ENCODE measurements at regions not wholly inside any gene's neighbourhood (a gene's known extent, or its start where the extent isn't known, plus 50 kb on each side); places are given as distances from the start of the nearest gene placed in this dataset.

DNA sequence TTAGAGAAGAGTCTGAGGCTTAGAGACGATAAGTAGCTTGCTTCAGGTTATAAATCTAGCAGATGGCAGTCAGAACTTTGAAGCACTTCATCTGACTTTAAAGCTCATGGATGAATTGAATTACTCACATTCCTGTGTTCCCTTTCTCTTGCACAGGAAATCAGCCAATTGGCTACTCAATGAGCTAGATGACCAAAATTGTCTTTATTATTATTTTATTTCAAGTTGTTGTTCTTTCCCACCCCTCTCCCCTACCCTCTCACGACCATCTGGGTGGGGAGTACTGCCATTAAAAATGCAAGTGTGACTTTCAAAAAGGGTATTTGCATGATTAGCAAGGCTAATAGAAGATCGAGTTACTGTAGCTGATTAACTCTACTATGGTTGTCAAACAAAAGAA is 491.1 kb downstream of the NR4A2 start:
- H3K4me3 ChIP-seq = peak overlapping the region; percentile 6; the same call in 1 of the 2 replicates

DNA sequence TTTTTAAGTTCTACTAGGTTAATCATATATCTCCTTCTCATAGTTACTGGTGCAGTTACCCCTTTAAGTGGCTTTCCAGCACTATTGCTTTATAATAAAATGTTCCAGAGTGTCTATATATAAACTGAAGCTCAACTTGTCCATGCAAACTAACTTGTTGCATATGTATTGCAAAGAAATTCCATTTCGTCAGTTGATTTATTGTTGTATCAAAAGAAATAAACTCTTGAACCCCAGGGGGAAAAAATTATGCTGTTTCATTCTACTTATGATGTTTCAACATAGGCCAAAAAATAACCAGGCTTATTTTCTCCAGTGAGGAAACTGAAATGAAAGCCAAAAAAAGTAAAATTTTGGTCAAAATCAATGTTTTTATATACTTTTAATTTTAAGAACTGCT is 491.9 kb downstream of the NR4A2 start:
- Histone ChIP-seq H3K4me3 (no peak overlapping the region), H3K36me3 (ENCODE audit: insufficient read depth) (no peaks in the 10 kb centered on the region), H3K4me2 (0 out of 2 replicates have a peak overlapping the region, but pooled peaks have one; percentile 1), H4K20me1 (replicated peaks; ENCODE audit: insufficient read depth) (no peaks in the 10 kb centered on the region), H3K79me2 (replicated peaks; ENCODE audit: insufficient read depth) (no peaks in the 10 kb centered on the region), H3F3A (replicated peaks; ENCODE audit: low read depth) (no peaks in the 10 kb centered on the region), H3K27me3 (ENCODE audit: insufficient read depth) (no peaks in the 10 kb centered on the region), H2AFZ (no peak overlapping the region), H3K27ac (ENCODE audit: low read depth) (no peak overlapping the region), H3K4me1 (ENCODE audit: insufficient read depth) (peaks cover 56% of the 10 kb centered on the region), H3K9me2 (ENCODE audit: insufficient read depth) (no peaks in the 10 kb centered on the region)
- no peaks in the 10 kb centered on the region for H3K36me3 Mint-ChIP-seq (ENCODE audit: low read depth)
- DNase-seq (ENCODE audit: low spot score) (no peak), ATAC-seq (no peak)
- H3K9me3 Mint-ChIP-seq = no peaks in the 10 kb centered on the region
- H3K27ac Mint-ChIP-seq = peak overlapping the region; percentile 47
- H3K27me3 Mint-ChIP-seq (ENCODE audit: insufficient read depth, low read depth, poor library complexity) = no peaks in the 10 kb centered on the region
- H3K4me1 Mint-ChIP-seq = peaks cover 48% of the 10 kb centered on the region
- no peak overlapping the region for H3K4me3 Mint-ChIP-seq
- no peak for TF ChIP-seq EZH2phosphoT487 (IDR thresholded peaks at IDR 0.05; ENCODE audit: unreplicated experiment)
- no peak for TF ChIP-seq STAT1 (IDR thresholded peaks at IDR 0.05; ENCODE audit: unreplicated experiment)
- TF ChIP-seq, protein P1, sequence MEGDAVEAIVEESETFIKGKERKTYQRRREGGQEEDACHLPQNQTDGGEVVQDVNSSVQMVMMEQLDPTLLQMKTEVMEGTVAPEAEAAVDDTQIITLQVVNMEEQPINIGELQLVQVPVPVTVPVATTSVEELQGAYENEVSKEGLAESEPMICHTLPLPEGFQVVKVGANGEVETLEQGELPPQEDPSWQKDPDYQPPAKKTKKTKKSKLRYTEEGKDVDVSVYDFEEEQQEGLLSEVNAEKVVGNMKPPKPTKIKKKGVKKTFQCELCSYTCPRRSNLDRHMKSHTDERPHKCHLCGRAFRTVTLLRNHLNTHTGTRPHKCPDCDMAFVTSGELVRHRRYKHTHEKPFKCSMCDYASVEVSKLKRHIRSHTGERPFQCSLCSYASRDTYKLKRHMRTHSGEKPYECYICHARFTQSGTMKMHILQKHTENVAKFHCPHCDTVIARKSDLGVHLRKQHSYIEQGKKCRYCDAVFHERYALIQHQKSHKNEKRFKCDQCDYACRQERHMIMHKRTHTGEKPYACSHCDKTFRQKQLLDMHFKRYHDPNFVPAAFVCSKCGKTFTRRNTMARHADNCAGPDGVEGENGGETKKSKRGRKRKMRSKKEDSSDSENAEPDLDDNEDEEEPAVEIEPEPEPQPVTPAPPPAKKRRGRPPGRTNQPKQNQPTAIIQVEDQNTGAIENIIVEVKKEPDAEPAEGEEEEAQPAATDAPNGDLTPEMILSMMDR (conservative IDR thresholded peaks at IDR 0.05; ENCODE audit: low read depth in 2 of 2) = no peak
- TF ChIP-seq, protein P2, sequence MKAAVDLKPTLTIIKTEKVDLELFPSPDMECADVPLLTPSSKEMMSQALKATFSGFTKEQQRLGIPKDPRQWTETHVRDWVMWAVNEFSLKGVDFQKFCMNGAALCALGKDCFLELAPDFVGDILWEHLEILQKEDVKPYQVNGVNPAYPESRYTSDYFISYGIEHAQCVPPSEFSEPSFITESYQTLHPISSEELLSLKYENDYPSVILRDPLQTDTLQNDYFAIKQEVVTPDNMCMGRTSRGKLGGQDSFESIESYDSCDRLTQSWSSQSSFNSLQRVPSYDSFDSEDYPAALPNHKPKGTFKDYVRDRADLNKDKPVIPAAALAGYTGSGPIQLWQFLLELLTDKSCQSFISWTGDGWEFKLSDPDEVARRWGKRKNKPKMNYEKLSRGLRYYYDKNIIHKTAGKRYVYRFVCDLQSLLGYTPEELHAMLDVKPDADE (IDR thresholded peaks at IDR 0.05) = no peak
- TF ChIP-seq ZNF331 (CRISPR knock-in tag; IDR thresholded peaks at IDR 0.05; ENCODE audit: low read depth) = no peak
- TF ChIP-seq JUNB (IDR thresholded peaks at IDR 0.05; ENCODE audit: unreplicated experiment) = no peak
- TF ChIP-seq ZNF114 (CRISPR knock-in tag; IDR thresholded peaks at IDR 0.05) = no peak
- TF ChIP-seq, protein P3, sequence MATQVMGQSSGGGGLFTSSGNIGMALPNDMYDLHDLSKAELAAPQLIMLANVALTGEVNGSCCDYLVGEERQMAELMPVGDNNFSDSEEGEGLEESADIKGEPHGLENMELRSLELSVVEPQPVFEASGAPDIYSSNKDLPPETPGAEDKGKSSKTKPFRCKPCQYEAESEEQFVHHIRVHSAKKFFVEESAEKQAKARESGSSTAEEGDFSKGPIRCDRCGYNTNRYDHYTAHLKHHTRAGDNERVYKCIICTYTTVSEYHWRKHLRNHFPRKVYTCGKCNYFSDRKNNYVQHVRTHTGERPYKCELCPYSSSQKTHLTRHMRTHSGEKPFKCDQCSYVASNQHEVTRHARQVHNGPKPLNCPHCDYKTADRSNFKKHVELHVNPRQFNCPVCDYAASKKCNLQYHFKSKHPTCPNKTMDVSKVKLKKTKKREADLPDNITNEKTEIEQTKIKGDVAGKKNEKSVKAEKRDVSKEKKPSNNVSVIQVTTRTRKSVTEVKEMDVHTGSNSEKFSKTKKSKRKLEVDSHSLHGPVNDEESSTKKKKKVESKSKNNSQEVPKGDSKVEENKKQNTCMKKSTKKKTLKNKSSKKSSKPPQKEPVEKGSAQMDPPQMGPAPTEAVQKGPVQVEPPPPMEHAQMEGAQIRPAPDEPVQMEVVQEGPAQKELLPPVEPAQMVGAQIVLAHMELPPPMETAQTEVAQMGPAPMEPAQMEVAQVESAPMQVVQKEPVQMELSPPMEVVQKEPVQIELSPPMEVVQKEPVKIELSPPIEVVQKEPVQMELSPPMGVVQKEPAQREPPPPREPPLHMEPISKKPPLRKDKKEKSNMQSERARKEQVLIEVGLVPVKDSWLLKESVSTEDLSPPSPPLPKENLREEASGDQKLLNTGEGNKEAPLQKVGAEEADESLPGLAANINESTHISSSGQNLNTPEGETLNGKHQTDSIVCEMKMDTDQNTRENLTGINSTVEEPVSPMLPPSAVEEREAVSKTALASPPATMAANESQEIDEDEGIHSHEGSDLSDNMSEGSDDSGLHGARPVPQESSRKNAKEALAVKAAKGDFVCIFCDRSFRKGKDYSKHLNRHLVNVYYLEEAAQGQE (IDR thresholded peaks at IDR 0.05; ENCODE audit: unreplicated experiment) = no peak
- TF ChIP-seq POLR2AphosphoS5 (IDR thresholded peaks at IDR 0.05; ENCODE audit: low read depth) = no peak
- no peak for TF ChIP-seq CREB1 (CRISPR knock-in tag; IDR thresholded peaks at IDR 0.05; ENCODE audit: low read depth)
- no peak for TF ChIP-seq EZH2 (IDR thresholded peaks at IDR 0.05; ENCODE audit: low read depth, unreplicated experiment)

More for the DNA sequence above, 491.1 kb downstream of the NR4A2 start:
- H3K27me3 ChIP-seq (ENCODE audit: insufficient read depth) = no peaks in the 10 kb centered on the region
- H3K27ac ChIP-seq (ENCODE audit: low read depth) = peak overlapping the region; percentile 63
- H4K20me1 ChIP-seq (replicated peaks; ENCODE audit: insufficient read depth) = no peaks in the 10 kb centered on the region
- H3K4me2 ChIP-seq = peak overlapping the region; percentile 53
- H3K27me3 Mint-ChIP-seq (ENCODE audit: insufficient read depth, low read depth, poor library complexity) = no peaks in the 10 kb centered on the region
- no peaks in the 10 kb centered on the region for H3K9me2 ChIP-seq (ENCODE audit: insufficient read depth)
- no peaks in the 10 kb centered on the region for H3F3A ChIP-seq (replicated peaks; ENCODE audit: low read depth)
- H3K4me1 ChIP-seq (ENCODE audit: insufficient read depth) = peaks cover 50% of the 10 kb centered on the region
- H3K9me3 Mint-ChIP-seq = no peaks in the 10 kb centered on the region
- DNase-seq (ENCODE audit: low spot score) (peak; percentile 72), ATAC-seq (peak; percentile 53)
- H3K36me3 ChIP-seq (ENCODE audit: insufficient read depth) = no peaks in the 10 kb centered on the region
- peak overlapping the region; percentile 86 for H3K27ac Mint-ChIP-seq
- H3K36me3 Mint-ChIP-seq (ENCODE audit: low read depth) = no peaks in the 10 kb centered on the region
- no peaks in the 10 kb centered on the region for H3K79me2 ChIP-seq (replicated peaks; ENCODE audit: insufficient read depth)
- 0 out of 3 replicates have a peak overlapping the region, but pooled peaks have one; percentile 17 for H3K4me3 Mint-ChIP-seq
- peaks cover 48% of the 10 kb centered on the region for H3K4me1 Mint-ChIP-seq
- no peak for TF ChIP-seq EZH2phosphoT487 (IDR thresholded peaks at IDR 0.05; ENCODE audit: unreplicated experiment)
- no peak for TF ChIP-seq JUNB (IDR thresholded peaks at IDR 0.05; ENCODE audit: unreplicated experiment)
- TF ChIP-seq NANOG (IDR thresholded peaks at IDR 0.05; ENCODE audit: borderline replicate concordance) = peak; percentile 68; the same call in 1 of the 2 replicates
- no peak overlapping the region for H2AFZ ChIP-seq

Measured in GM23338 (cell line).